ENCODE measurements at regions not wholly inside any gene's neighbourhood (a gene's known extent, or its start where the extent isn't known, plus 50 kb on each side); places are given as distances from the start of the nearest gene placed in this dataset.
"Not testable (repeated sequence)": the region's sequence is repeated elsewhere in the genome, so short reads cannot be mapped to it uniquely, and the experiment has no call there.

- DNase-seq, result not testable (repeated sequence)
Observed at GRCh38 chr2:195125889-195126288, 531.1 kb upstream of the SLC39A10 start.

GRCh38 chr2:195124391-195125079 lies 532.5 kb upstream of the SLC39A10 start:
- DNase-seq, result no peak

- DNase-seq, result no peak
Observed at GRCh38 chr2:195122653-195123052, 534.4 kb upstream of the SLC39A10 start.

GRCh38 chr2:195121341-195121740 lies 535.7 kb upstream of the SLC39A10 start:
- DNase-seq, result no peak

GRCh38 chr2:195119231-195119630 lies 537.8 kb upstream of the SLC39A10 start:
- no peak for DNase-seq

- no peak for DNase-seq
Observed at GRCh38 chr2:195118276-195118675, 538.8 kb upstream of the SLC39A10 start.

GRCh38 chr2:195117011-195117410 lies 540.0 kb upstream of the SLC39A10 start:
- no peak for DNase-seq

GRCh38 chr2:195115738-195116137 lies 541.3 kb upstream of the SLC39A10 start:
- DNase-seq, result no peak

GRCh38 chr2:195108182-195108581 lies 548.8 kb upstream of the SLC39A10 start:
- no peak for DNase-seq

- no peak for DNase-seq
Observed at GRCh38 chr2:195106681-195107380, 550.2 kb upstream of the SLC39A10 start.

GRCh38 chr2:195105581-195105980 lies 551.4 kb upstream of the SLC39A10 start:
- no peak for DNase-seq

GRCh38 chr2:195094330-195094729 lies 562.7 kb upstream of the SLC39A10 start:
- no peak for DNase-seq

- DNase-seq, result no peak
Observed at GRCh38 chr2:195092341-195092740, 564.7 kb upstream of the SLC39A10 start.

GRCh38 chr2:195072806-195073205 lies 584.2 kb upstream of the SLC39A10 start:
- not testable (repeated sequence) for DNase-seq

- no peak for DNase-seq
Observed at GRCh38 chr2:195057001-195057400, 600.0 kb upstream of the SLC39A10 start.

- DNase-seq, result no peak
Observed at GRCh38 chr2:195055996-195056395, 601.0 kb upstream of the SLC39A10 start.

GRCh38 chr2:195051401-195051800 lies 605.6 kb upstream of the SLC39A10 start:
- no peak for DNase-seq

- no peak for DNase-seq
Observed at GRCh38 chr2:195049372-195050031, 607.5 kb upstream of the SLC39A10 start.

GRCh38 chr2:195047955-195048354 lies 609.1 kb upstream of the SLC39A10 start:
- no peak for DNase-seq

- DNase-seq, result no peak
Observed at GRCh38 chr2:195044801-195045200, 612.2 kb upstream of the SLC39A10 start.

GRCh38 chr2:195038153-195038552 lies 618.9 kb upstream of the SLC39A10 start:
- no peak for DNase-seq

GRCh38 chr2:195037045-195037444 lies 620.0 kb upstream of the SLC39A10 start:
- no peak for DNase-seq

- DNase-seq, result no peak
Observed at GRCh38 chr2:195031411-195031810, 625.6 kb upstream of the SLC39A10 start.

Data from NCI-H1694 treated with DMSO at 0.1 percent for 48 hours (cell line).